Glutamatergic neuron (in vitro differentiated cells): ENCODE measurements at regions not wholly inside any gene's neighbourhood (a gene's known extent, or its start where the extent isn't known, plus 50 kb on each side); places are given as distances from the start of the nearest gene placed in this dataset.

Experiments
- DNase-seq: peaks from one replicate; pipeline ENCODE4 v3.0.0; 2022
- H3K27ac Mint-ChIP-seq: one replicate; pipeline ENCODE4 v1.8.0; 2020; ENCODE audit warnings: mild to moderate bottlenecking, mixed read lengths, inconsistent platforms; ENCODE audit not compliant: unreplicated experiment
- H3K27me3 Mint-ChIP-seq: one replicate; pipeline ENCODE4 v1.8.0; 2020; ENCODE audit warnings: mild to moderate bottlenecking, moderate library complexity, mixed read lengths, inconsistent platforms; ENCODE audit not compliant: unreplicated experiment
- H3K36me3 Mint-ChIP-seq: one replicate; pipeline ENCODE4 v1.8.0; 2020; ENCODE audit warnings: mild to moderate bottlenecking, mixed read lengths, inconsistent platforms; ENCODE audit not compliant: unreplicated experiment
- H3K4me1 Mint-ChIP-seq: one replicate; pipeline ENCODE4 v1.8.0; 2020; ENCODE audit warnings: mild to moderate bottlenecking, low read depth, mixed read lengths, inconsistent platforms; ENCODE audit not compliant: unreplicated experiment
- H3K4me3 Mint-ChIP-seq: one replicate; pipeline ENCODE4 v1.8.0; 2020; ENCODE audit warnings: mild to moderate bottlenecking, mixed read lengths, inconsistent platforms; ENCODE audit not compliant: unreplicated experiment
- H3K9me3 Mint-ChIP-seq: one replicate; pipeline ENCODE4 v1.8.0; 2020; ENCODE audit warnings: mild to moderate bottlenecking, moderate library complexity, mixed read lengths, inconsistent platforms; ENCODE audit not compliant: unreplicated experiment
- TF ChIP-seq, protein P1 (sequence below): fragments of 200-600 bp; sonication (generic); IDR thresholded peaks from one replicate; pipeline ENCODE4 v1.5.0; 2021; ENCODE audit not compliant: partially characterized antibody, unreplicated experiment

DNA sequence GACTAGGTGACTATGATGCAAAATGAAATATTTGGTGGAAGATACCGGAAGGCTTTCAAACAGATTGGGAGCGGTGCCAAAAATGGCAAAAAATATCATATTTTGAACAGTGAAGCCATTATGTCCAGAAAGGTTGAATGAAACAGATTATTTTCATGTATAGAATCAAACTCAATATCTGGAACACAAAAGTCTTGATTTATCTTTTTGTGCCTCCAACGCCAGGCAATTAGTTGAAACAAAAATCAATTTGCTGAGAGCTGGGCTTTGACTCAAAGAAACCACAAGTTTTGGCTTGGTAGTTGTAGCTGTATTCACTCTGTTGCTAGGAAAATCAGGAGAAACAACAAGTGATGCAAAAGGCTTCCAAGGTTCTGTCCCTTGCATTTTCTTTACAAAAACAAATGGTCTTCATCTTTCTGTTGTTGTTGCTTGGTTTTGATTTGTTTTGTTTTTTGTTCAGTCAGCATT is 421.7 kb upstream of the TYRP1 start:
- Mint-ChIP-seq H3K27me3 (no peaks in the 10 kb centered on the region), H3K9me3 (no peaks in the 10 kb centered on the region), H3K27ac (no peak overlapping the region), H3K4me1 (no peaks in the 10 kb centered on the region), H3K36me3 (no peaks in the 10 kb centered on the region), H3K4me3 (no peak overlapping the region)
- TF ChIP-seq, protein P1, sequence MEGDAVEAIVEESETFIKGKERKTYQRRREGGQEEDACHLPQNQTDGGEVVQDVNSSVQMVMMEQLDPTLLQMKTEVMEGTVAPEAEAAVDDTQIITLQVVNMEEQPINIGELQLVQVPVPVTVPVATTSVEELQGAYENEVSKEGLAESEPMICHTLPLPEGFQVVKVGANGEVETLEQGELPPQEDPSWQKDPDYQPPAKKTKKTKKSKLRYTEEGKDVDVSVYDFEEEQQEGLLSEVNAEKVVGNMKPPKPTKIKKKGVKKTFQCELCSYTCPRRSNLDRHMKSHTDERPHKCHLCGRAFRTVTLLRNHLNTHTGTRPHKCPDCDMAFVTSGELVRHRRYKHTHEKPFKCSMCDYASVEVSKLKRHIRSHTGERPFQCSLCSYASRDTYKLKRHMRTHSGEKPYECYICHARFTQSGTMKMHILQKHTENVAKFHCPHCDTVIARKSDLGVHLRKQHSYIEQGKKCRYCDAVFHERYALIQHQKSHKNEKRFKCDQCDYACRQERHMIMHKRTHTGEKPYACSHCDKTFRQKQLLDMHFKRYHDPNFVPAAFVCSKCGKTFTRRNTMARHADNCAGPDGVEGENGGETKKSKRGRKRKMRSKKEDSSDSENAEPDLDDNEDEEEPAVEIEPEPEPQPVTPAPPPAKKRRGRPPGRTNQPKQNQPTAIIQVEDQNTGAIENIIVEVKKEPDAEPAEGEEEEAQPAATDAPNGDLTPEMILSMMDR, result no peak
- DNase-seq, result no peak

DNA sequence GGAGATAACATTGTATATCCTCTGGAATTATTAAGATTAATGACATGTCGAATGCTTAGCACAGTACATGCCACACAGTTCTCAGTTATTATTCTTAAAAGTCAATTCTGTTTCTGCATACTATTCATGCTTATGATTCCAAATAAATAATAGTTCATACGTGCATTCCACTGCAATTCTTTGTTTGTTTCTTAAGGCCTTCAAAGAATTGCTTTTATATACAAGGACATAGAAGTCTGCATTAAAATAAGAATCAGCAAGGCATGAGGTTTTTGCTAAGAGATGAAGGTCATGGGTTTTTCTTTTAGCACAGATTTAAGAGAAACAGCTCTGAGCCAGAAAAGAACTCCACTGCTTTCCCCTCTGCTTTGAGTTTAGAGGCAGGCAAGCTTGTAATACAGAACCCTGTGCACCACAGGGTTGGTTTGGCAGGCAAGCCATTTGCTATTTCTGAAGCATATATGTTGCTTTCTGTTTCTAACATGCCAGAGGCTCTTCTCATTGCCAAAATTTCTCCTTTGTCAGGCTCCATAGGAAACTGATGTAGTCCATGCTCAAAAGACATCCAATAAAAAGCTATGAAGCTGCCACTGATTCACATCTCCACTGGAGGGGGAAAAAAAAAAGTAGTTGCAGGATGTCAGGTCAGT is 420.6 kb upstream of the TYRP1 start:
- Mint-ChIP-seq H3K27ac (no peak overlapping the region), H3K4me1 (no peaks in the 10 kb centered on the region), H3K36me3 (no peaks in the 10 kb centered on the region), H3K9me3 (no peaks in the 10 kb centered on the region), H3K27me3 (no peaks in the 10 kb centered on the region), H3K4me3 (no peak overlapping the region)
- TF ChIP-seq, protein P1, result no peak
- DNase-seq, result no peak

DNA sequence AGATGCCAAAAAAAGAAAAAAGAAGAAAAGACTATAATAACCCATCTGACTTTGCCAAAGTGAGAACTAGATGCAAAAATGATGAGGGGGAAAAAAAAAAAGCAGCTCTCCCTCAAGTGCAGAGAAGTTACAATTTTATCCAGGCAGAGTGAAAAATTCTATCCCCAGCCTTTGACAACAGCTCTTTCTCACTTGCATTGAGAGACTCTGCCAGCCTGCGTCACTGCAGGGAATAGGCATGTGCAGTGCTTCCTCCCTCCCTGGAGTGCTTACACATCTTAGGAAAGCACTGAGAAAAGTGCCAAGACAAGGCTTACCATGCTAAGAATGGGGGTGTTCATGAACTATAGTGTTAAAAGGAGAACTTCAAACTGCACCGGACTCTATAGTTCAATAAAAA is 418.6 kb upstream of the TYRP1 start:
- no peaks in the 10 kb centered on the region for H3K27me3 Mint-ChIP-seq
- H3K36me3 Mint-ChIP-seq, result no peaks in the 10 kb centered on the region
- H3K4me1 Mint-ChIP-seq, result no peaks in the 10 kb centered on the region
- H3K9me3 Mint-ChIP-seq, result no peaks in the 10 kb centered on the region
- TF ChIP-seq, protein P1, result no peak
- no peak for DNase-seq
- H3K4me3 Mint-ChIP-seq, result no peak overlapping the region
- no peak overlapping the region for H3K27ac Mint-ChIP-seq

DNA sequence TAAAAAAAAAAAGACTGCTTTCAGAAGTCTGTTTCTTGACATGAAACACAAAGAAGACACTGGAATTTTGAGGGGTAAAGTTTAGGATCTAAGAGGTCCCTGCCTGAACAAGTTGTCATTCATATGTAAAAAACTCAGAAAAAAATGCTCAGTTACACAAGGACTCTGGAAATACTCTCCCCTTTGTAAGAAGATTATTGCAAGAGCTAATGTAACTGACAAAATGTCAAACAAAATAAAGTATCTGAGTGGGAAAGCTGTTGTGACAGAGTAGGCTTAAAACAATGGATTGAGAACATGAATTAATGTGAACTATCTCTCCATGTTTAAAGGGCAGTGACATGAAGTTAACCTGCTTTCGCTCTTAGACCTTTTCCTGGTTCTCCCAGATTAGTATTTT is 416.7 kb upstream of the TYRP1 start:
- no peak overlapping the region for H3K4me3 Mint-ChIP-seq
- no peak for DNase-seq
- no peak overlapping the region for H3K27ac Mint-ChIP-seq
- H3K36me3 Mint-ChIP-seq, result no peaks in the 10 kb centered on the region
- TF ChIP-seq, protein P1, result no peak
- H3K9me3 Mint-ChIP-seq, result no peaks in the 10 kb centered on the region
- no peaks in the 10 kb centered on the region for H3K27me3 Mint-ChIP-seq
- H3K4me1 Mint-ChIP-seq, result no peaks in the 10 kb centered on the region

DNA sequence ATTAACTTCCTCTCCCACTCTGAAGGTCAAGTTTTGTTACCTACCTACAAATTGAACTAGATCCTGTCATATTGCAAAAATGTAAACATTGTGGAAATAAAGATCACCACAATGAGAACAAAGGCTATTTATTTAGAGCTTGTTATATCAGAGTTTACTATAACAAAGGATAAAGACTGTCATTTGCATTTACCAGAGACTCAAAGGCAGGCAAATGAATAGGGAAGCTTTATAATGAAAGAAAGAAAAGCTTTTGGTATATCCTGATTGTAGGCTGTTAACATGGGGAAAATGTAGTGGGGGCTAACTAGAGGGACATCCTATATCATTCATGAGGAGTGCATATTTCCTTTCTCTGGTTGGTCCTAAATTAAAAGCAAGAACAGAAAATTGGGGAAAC is 403.5 kb upstream of the TYRP1 start:
- TF ChIP-seq, protein P1, result no peak

More for the DNA sequence above, 403.5 kb upstream of the TYRP1 start:
- no peak for DNase-seq
- H3K4me1 Mint-ChIP-seq, result peaks cover 8% of the 10 kb centered on the region
- peaks cover 1% of the 10 kb centered on the region for H3K27me3 Mint-ChIP-seq
- H3K27ac Mint-ChIP-seq, result peak overlapping the region; percentile 68
- H3K36me3 Mint-ChIP-seq, result peaks cover 4% of the 10 kb centered on the region
- no peak overlapping the region for H3K4me3 Mint-ChIP-seq
- H3K9me3 Mint-ChIP-seq, result peaks cover 1% of the 10 kb centered on the region
